HFF-Myc (cell line): ENCODE measurements at regions not wholly inside any gene's neighbourhood (a gene's known extent, or its start where the extent isn't known, plus 50 kb on each side); places are given as distances from the start of the nearest gene placed in this dataset.

Experiments
- DNase-seq: peaks from one replicate; pipeline ENCODE4 v3.0.0-alpha.2; 2011; ENCODE audit warnings: low read depth; ENCODE audit errors: extremely low read depth
- H3K4me3 ChIP-seq: replicated peaks from 2 replicates; pipeline ENCODE4 v1.5.1; 2011; ENCODE audit warnings: low read depth, mild to moderate bottlenecking, control low read depth, low read length
- CTCF ChIP-seq: IDR thresholded peaks from 2 replicates; pipeline ENCODE4 v1.5.1; 2012; ENCODE audit warnings: mild to moderate bottlenecking, low read depth, low read length, control low read depth; ENCODE audit errors: missing control alignments

- no peak for TF ChIP-seq CTCF
- DNase-seq: no peak
- no peak overlapping the region for H3K4me3 ChIP-seq
Observed at GRCh38 chr3:127459891-127460290, 130.6 kb downstream of the TPRA1 start.

DNA sequence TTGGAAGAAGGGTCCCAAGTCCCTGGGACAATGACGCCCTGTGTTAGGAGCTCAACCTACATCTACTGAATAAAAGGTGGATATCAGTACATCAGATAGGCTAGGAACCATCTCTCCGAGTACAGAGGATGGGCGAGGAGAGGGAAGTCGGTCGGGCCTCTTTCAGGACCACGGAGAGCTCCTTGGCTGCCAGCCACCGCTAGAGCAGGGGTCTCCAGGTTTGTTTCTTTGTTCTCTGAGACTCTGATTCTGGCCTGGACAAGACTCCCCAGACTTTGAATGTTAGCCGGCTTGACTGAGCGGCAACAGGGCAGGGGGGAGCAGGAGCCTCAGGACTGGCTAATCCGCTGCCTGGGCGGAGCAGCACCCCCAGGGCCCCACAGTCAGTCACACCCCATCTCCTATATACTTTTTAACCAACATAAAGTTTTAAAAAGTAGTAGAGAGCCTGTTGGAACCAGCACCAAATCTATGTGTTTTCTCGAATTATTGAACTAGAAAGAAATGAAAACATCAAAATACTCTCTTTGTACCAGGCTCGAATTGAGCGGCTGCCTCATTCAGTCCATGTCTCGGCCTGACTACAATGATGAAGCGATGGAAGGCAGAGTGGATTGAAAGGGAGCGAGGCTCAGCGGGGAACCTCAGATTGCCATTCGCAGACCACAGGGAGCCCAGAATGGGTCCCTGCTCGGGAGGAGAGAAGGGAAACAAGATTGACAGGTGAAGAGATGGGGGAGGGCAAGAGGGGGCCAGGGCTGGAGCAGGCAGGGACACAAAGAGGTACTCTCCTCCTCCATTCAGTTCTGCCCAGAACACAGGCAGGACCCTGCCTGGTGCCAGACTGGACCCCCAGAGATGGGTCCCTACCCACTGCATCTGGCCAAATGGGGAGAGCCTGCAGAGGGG is 131.6 kb downstream of the TPRA1 start:
- DNase-seq: no peak
- no peak for TF ChIP-seq CTCF
- no peak overlapping the region for H3K4me3 ChIP-seq

DNA sequence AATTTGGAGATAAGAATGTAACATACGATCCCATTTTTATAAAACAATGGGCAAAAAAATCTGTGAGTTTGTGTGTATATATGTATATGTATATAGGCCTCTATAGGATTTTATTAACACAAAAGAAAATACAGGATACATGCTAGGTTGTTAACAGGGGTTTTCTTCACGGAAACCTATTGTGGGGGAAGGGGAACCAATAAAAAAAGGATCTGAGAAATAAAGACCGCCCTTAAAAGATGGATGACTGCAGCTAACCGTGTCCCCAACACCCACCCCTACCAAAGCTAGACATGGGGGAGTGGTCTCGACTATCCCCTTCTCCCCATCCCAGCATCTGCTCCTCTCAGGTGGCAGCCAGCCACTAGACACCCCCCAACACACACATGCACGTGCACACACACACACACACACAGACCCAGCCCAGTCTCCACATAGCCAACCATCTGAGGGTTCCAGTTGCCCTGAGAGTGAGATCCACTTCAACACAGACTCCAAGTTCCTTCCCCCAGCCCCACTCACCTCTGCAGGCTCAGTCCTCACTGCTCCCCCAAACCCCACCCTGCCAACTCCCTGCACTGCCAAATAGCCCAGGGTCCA is 132.9 kb downstream of the TPRA1 start:
- no peak overlapping the region for H3K4me3 ChIP-seq
- TF ChIP-seq CTCF: no peak
- DNase-seq: no peak

GRCh38 chr3:127457094-127457475 is 133.4 kb downstream of the TPRA1 start:
- TF ChIP-seq CTCF: no peak
- no peak for DNase-seq
- H3K4me3 ChIP-seq: peak overlapping the region; percentile 3; the same call in 1 of the 2 replicates

- peak overlapping the region; percentile 3; the same call in 1 of the 2 replicates for H3K4me3 ChIP-seq
- TF ChIP-seq CTCF: no peak
- DNase-seq: peak; percentile 32
Observed at GRCh38 chr3:127456471-127457093, 134.0 kb downstream of the TPRA1 start.

DNA sequence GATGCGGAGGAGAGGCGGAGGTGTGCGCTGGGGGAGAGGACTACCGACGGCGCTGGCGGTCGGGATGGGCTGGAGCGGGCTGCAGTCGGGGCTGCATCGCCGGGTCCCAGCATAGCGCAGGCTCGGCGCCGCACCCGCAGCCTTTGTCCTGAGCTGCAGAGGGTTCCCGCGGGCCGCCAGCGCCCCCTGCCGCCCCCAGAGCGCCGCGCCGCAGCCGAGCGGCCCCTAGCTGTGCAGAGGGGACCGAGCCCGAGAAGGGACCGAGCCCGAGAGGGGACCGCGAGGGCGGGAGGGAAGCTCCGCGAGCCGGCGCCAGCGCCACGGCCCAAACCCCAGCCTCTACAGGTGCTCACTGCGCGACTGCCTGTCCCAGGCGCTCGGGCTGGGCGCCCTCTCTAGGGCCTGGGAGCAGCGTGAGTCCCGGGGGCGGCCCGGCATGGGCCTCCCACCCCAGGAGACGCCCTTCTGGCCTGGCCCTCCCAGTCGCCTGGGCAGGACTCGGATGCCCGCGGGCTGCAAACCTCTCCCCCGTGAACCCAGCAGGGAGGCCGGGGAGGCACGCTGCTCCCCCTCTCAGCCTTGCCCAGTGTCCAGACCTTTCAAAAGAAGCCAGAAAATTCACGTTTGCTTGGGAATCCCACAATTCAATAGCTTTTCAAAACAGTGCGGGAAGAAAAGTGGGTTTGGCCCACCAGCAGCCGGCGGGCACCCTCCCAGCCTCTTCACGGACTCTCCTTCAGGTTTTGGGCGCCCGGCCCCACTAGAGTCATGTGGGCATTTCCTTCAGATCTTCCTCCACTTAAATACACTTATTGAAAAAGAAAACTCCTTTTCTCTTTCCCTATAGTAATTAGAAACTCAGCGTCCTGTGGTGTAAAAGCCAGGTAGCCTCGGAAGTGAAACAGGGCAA is 134.7 kb downstream of the TPRA1 start:
- TF ChIP-seq CTCF: peak; percentile 88
- peak; percentile 7 for DNase-seq
- H3K4me3 ChIP-seq: peak overlapping the region; percentile 13; the same call in 1 of the 2 replicates
